ENCODE measurements at regions not wholly inside any gene's neighbourhood (a gene's known extent, or its start where the extent isn't known, plus 50 kb on each side); places are given as distances from the start of the nearest gene placed in this dataset.

- DNase-seq (no peak), ATAC-seq (ENCODE audit: insufficient read depth, low FRiP score) (no peak)
- no peak overlapping the region for H3K27ac ChIP-seq (ENCODE audit: low read depth in 1 of 2, low read length in 1 of 2)
- no peak overlapping the region for H3K9ac ChIP-seq (ENCODE audit: insufficient read depth in 1 of 2, low read length in 2 of 2)
- H3K4me3 ChIP-seq: no peak overlapping the region
- peaks cover 0 to 10% (median 0%) of the 10 kb centered on the region in 4 donors for H3K9me3 ChIP-seq (ENCODE audit: control insufficient read depth in 4 of 4, insufficient read depth in 3 of 4, low read length in 3 of 4)
- no peaks in the 10 kb centered on the region for H3K36me3 ChIP-seq (ENCODE audit: control insufficient read depth in 4 of 4, insufficient read depth in 4 of 4, low read length in 4 of 4)
- H3K4me1 ChIP-seq (ENCODE audit: control insufficient read depth in 5 of 5, insufficient read depth in 5 of 5, low read length in 5 of 5): no peaks in the 10 kb centered on the region
- WGBS, 2 donors: 94% methylated on average over 1 of the region's 1 CpG
- no peaks in the 10 kb centered on the region for H3K27me3 ChIP-seq (ENCODE audit: control insufficient read depth in 3 of 3, insufficient read depth in 3 of 3, low read length in 2 of 3)
- no peak for TF ChIP-seq CTCF (IDR thresholded peaks at IDR 0.05; ENCODE audit: control extremely low read depth, extremely low read depth)
Observed at GRCh38 chr10:128398999-128399398, 272.8 kb upstream of the MKI67 start.

GRCh38 chr10:128400564-128400963 is 274.3 kb upstream of the MKI67 start:
- Histone ChIP-seq H3K27me3 (ENCODE audit: control insufficient read depth in 3 of 3, insufficient read depth in 3 of 3, low read length in 2 of 3) (peaks cover 0 to 2% (median 0%) of the 10 kb centered on the region in 3 donors), H3K27ac (ENCODE audit: low read depth in 1 of 2, low read length in 1 of 2) (no peak overlapping the region), H3K4me1 (ENCODE audit: control insufficient read depth in 5 of 5, insufficient read depth in 5 of 5, low read length in 5 of 5) (no peaks in the 10 kb centered on the region), H3K36me3 (ENCODE audit: control insufficient read depth in 4 of 4, insufficient read depth in 4 of 4, low read length in 4 of 4) (no peaks in the 10 kb centered on the region), H3K9me3 (ENCODE audit: control insufficient read depth in 4 of 4, insufficient read depth in 3 of 4, low read length in 3 of 4) (peaks cover 0 to 10% (median 0%) of the 10 kb centered on the region in 4 donors), H3K9ac (ENCODE audit: insufficient read depth in 1 of 2, low read length in 2 of 2) (no peak overlapping the region), H3K4me3 (no peak overlapping the region)
- WGBS, 2 donors: 82 to 85% methylated on average over 8 of the region's 8 CpGs
- ATAC-seq (ENCODE audit: insufficient read depth, low FRiP score): no peak
- TF ChIP-seq CTCF (IDR thresholded peaks at IDR 0.05; ENCODE audit: control extremely low read depth, extremely low read depth): no peak
- no peak for DNase-seq

GRCh38 chr10:128405450-128405849 is 279.2 kb upstream of the MKI67 start:
- H3K4me1 ChIP-seq (ENCODE audit: control insufficient read depth in 5 of 5, insufficient read depth in 5 of 5, low read length in 5 of 5): no peaks in the 10 kb centered on the region
- H3K4me3 ChIP-seq: no peak overlapping the region
- DNase-seq: no peak
- H3K27me3 ChIP-seq (ENCODE audit: control insufficient read depth in 3 of 3, insufficient read depth in 3 of 3, low read length in 2 of 3): peaks cover 0 to 2% (median 0%) of the 10 kb centered on the region in 3 donors
- H3K9ac ChIP-seq (ENCODE audit: insufficient read depth in 1 of 2, low read length in 2 of 2): no peak overlapping the region
- TF ChIP-seq CTCF (IDR thresholded peaks at IDR 0.05; ENCODE audit: control extremely low read depth, extremely low read depth): no peak
- no peaks in the 10 kb centered on the region for H3K36me3 ChIP-seq (ENCODE audit: control insufficient read depth in 4 of 4, insufficient read depth in 4 of 4, low read length in 4 of 4)
- 81 to 91% methylated on average over 8 of the region's 8 CpGs for WGBS, 2 donors
- H3K9me3 ChIP-seq (ENCODE audit: control insufficient read depth in 4 of 4, insufficient read depth in 3 of 4, low read length in 3 of 4): peaks cover 0 to 7% (median 0%) of the 10 kb centered on the region in 4 donors
- no peak for ATAC-seq (ENCODE audit: insufficient read depth, low FRiP score)
- H3K27ac ChIP-seq (ENCODE audit: low read depth in 1 of 2, low read length in 1 of 2): no peak overlapping the region

DNA sequence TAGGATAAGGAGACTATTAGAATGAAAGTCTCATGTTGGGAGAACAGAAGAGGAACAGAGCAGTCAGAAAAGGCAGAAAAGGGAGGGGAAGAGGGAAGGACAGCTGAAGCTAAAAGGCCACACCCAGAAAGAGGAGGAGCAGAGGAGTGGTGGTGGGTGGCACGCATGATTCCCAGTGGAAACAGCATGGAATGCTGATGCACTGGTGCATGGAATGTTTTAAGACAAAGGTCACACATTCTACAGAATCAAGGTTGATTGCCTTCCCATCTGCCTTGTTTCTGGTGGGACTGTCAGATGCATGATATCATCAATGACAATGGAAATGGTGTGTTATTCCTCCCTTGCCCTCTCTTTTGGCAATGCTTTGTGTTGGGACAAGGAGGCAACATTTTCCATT is 285.4 kb upstream of the MKI67 start:
- H3K9me3 ChIP-seq (ENCODE audit: control insufficient read depth in 4 of 4, insufficient read depth in 3 of 4, low read length in 3 of 4): peaks cover 0 to 4% (median 0%) of the 10 kb centered on the region in 4 donors
- 66 to 83% methylated on average over 1 of the region's 1 CpG for WGBS, 2 donors
- no peak overlapping the region for H3K4me3 ChIP-seq
- no peaks in the 10 kb centered on the region for H3K4me1 ChIP-seq (ENCODE audit: control insufficient read depth in 5 of 5, insufficient read depth in 5 of 5, low read length in 5 of 5)
- no peaks in the 10 kb centered on the region for H3K36me3 ChIP-seq (ENCODE audit: control insufficient read depth in 4 of 4, insufficient read depth in 4 of 4, low read length in 4 of 4)
- H3K9ac ChIP-seq (ENCODE audit: insufficient read depth in 1 of 2, low read length in 2 of 2): no peak overlapping the region
- no peak overlapping the region for H3K27ac ChIP-seq (ENCODE audit: low read depth in 1 of 2, low read length in 1 of 2)
- DNase-seq: no peak
- no peak for ATAC-seq (ENCODE audit: insufficient read depth, low FRiP score)
- no peak for TF ChIP-seq CTCF (IDR thresholded peaks at IDR 0.05; ENCODE audit: control extremely low read depth, extremely low read depth)
- H3K27me3 ChIP-seq (ENCODE audit: control insufficient read depth in 3 of 3, insufficient read depth in 3 of 3, low read length in 2 of 3): no peaks in the 10 kb centered on the region

All from lung (tissue), 11 donors.